Naive B cell (primary cell): ENCODE measurements at regions not wholly inside any gene's neighbourhood (a gene's known extent, or its start where the extent isn't known, plus 50 kb on each side); places are given as distances from the start of the nearest gene placed in this dataset.

Source experiments
- ATAC-seq, 2 donors: fragments of 150-1000 bp; cut with Tn5 transposase; 2 replicates each; pipeline ENCODE4 v1.10.0; 2021; ENCODE audit warnings: low read depth in 2 of 2, mild to moderate bottlenecking in 2 of 2, moderate library complexity in 2 of 2
- DNase-seq: peaks from one replicate; pipeline ENCODE4 v3.0.0; 2022
- H3K27ac Mint-ChIP-seq, 6 donors: one replicate each; pipeline ENCODE4 v1.8.0; 2020 to 2022; ENCODE audit warnings: mild to moderate bottlenecking in 6 of 6, mixed read lengths in 6 of 6, moderate library complexity in 5 of 6, inconsistent platforms in 2 of 6
- H3K27me3 Mint-ChIP-seq, 3 donors: one replicate each; pipeline ENCODE4 v1.8.0; 2021 to 2022; ENCODE audit warnings: mixed read lengths in 3 of 3, mild to moderate bottlenecking in 1 of 3
- H3K36me3 Mint-ChIP-seq, 2 donors: one replicate each; pipeline ENCODE4 v1.8.0; 2020 to 2022; ENCODE audit warnings: mixed read lengths in 2 of 2, inconsistent platforms in 1 of 2, mild to moderate bottlenecking in 1 of 2
- H3K4me1 Mint-ChIP-seq, 3 donors: one replicate each; pipeline ENCODE4 v1.8.0; 2020 to 2022; ENCODE audit warnings: mixed read lengths in 3 of 3, inconsistent platforms in 1 of 3, mild to moderate bottlenecking in 1 of 3, moderate library complexity in 1 of 3
- H3K4me3 Mint-ChIP-seq, 8 donors: one replicate each; pipeline ENCODE4 v1.8.0; 2020 to 2022; ENCODE audit warnings: mild to moderate bottlenecking in 8 of 8, mixed read lengths in 8 of 8, moderate library complexity in 8 of 8, inconsistent platforms in 2 of 8
- H3K9me3 Mint-ChIP-seq, 7 donors: one replicate each; pipeline ENCODE4 v1.8.0; 2020 to 2022; ENCODE audit warnings: mixed read lengths in 7 of 7, mild to moderate bottlenecking in 5 of 7, inconsistent platforms in 2 of 7, moderate library complexity in 1 of 7

GRCh38 chr14:89649451-89650075 is 232.5 kb upstream of the FOXN3 start:
- H3K4me1 Mint-ChIP-seq: peaks cover 4 to 18% (median 17%) of the 10 kb centered on the region in 3 donors
- no peaks in the 10 kb centered on the region for H3K9me3 Mint-ChIP-seq

GRCh38 chr14:89648924-89649323 is 231.9 kb upstream of the FOXN3 start:
- peaks cover 4 to 18% (median 17%) of the 10 kb centered on the region in 3 donors for H3K4me1 Mint-ChIP-seq
- no peaks in the 10 kb centered on the region for H3K36me3 Mint-ChIP-seq
- peak overlapping the region in 1 of 6 donors; percentile 26 for H3K27ac Mint-ChIP-seq
- H3K4me3 Mint-ChIP-seq: no peak overlapping the region
- DNase-seq (no peak), ATAC-seq (no peak)
- no peaks in the 10 kb centered on the region for H3K9me3 Mint-ChIP-seq
- H3K27me3 Mint-ChIP-seq: no peaks in the 10 kb centered on the region

More at GRCh38 chr14:89649451-89650075, 232.5 kb upstream of the FOXN3 start:
- H3K4me3 Mint-ChIP-seq: no peak overlapping the region
- no peak for DNase-seq
- peak overlapping the region in 1 of 6 donors; percentile 89 for H3K27ac Mint-ChIP-seq
- H3K27me3 Mint-ChIP-seq: no peaks in the 10 kb centered on the region
- H3K36me3 Mint-ChIP-seq: no peaks in the 10 kb centered on the region
- no peak for ATAC-seq

- Mint-ChIP-seq H3K27me3 (no peaks in the 10 kb centered on the region), H3K36me3 (no peaks in the 10 kb centered on the region), H3K4me1 (peaks cover 4 to 19% (median 17%) of the 10 kb centered on the region in 3 donors), H3K4me3 (no peak overlapping the region), H3K9me3 (no peaks in the 10 kb centered on the region), H3K27ac (peak overlapping the region in 1 of 6 donors; percentile 26)
- DNase-seq: no peak
- no peak for ATAC-seq
These were observed 231.5 kb upstream of the FOXN3 start for GRCh38 chr14:89648510-89648909.

- H3K4me3 Mint-ChIP-seq: no peak overlapping the region
- H3K36me3 Mint-ChIP-seq: no peaks in the 10 kb centered on the region
- H3K27me3 Mint-ChIP-seq: no peaks in the 10 kb centered on the region
- ATAC-seq (no peak), DNase-seq (no peak)
- H3K9me3 Mint-ChIP-seq: no peaks in the 10 kb centered on the region
- peaks cover 4 to 18% (median 8%) of the 10 kb centered on the region in 3 donors for H3K4me1 Mint-ChIP-seq
- no peak overlapping the region for H3K27ac Mint-ChIP-seq
These were observed 229.9 kb upstream of the FOXN3 start for GRCh38 chr14:89646971-89647370.

GRCh38 chr14:89644641-89645040 is 227.6 kb upstream of the FOXN3 start:
- Mint-ChIP-seq H3K27me3 (no peaks in the 10 kb centered on the region), H3K9me3 (peaks cover 0 to 5% (median 0%) of the 10 kb centered on the region in 7 donors), H3K4me3 (no peak overlapping the region), H3K27ac (peak overlapping the region in 1 of 6 donors; percentile 8), H3K36me3 (peaks cover 0 to 7% of the 10 kb centered on the region in 2 donors), H3K4me1 (peaks cover 4 to 15% (median 6%) of the 10 kb centered on the region in 3 donors)
- DNase-seq (no peak), ATAC-seq (no peak)

GRCh38 chr14:89641495-89642175 is 224.6 kb upstream of the FOXN3 start:
- no peaks in the 10 kb centered on the region for H3K27me3 Mint-ChIP-seq
- H3K36me3 Mint-ChIP-seq: peaks cover 0 to 7% of the 10 kb centered on the region in 2 donors
- no peak for DNase-seq
- ATAC-seq: peak; percentile 72 to 83
- H3K27ac Mint-ChIP-seq: peak overlapping the region in 2 of 6 donors; percentile 69 to 77
- peak overlapping the region in 1 of 8 donors; percentile 9 for H3K4me3 Mint-ChIP-seq
- peaks cover 0 to 6% (median 5%) of the 10 kb centered on the region in 7 donors for H3K9me3 Mint-ChIP-seq
- peaks cover 12 to 22% (median 13%) of the 10 kb centered on the region in 3 donors for H3K4me1 Mint-ChIP-seq

GRCh38 chr14:89640141-89640540 is 223.1 kb upstream of the FOXN3 start:
- H3K9me3 Mint-ChIP-seq: peaks cover 0 to 6% (median 5%) of the 10 kb centered on the region in 7 donors
- H3K27ac Mint-ChIP-seq: peak overlapping the region in 1 of 6 donors; percentile 74
- DNase-seq (no peak), ATAC-seq (no peak)
- peaks cover 12 to 22% (median 13%) of the 10 kb centered on the region in 3 donors for H3K4me1 Mint-ChIP-seq
- H3K36me3 Mint-ChIP-seq: peaks cover 0 to 7% of the 10 kb centered on the region in 2 donors
- no peak overlapping the region for H3K4me3 Mint-ChIP-seq
- H3K27me3 Mint-ChIP-seq: no peaks in the 10 kb centered on the region

GRCh38 chr14:89639687-89640086 is 222.7 kb upstream of the FOXN3 start:
- Mint-ChIP-seq H3K27ac (peak overlapping the region in 1 of 6 donors; percentile 74), H3K9me3 (peaks cover 0 to 6% (median 5%) of the 10 kb centered on the region in 7 donors), H3K36me3 (peaks cover 0 to 7% of the 10 kb centered on the region in 2 donors), H3K4me1 (peaks cover 12 to 22% (median 13%) of the 10 kb centered on the region in 3 donors), H3K4me3 (no peak overlapping the region), H3K27me3 (no peaks in the 10 kb centered on the region)
- DNase-seq (no peak), ATAC-seq (no peak)

GRCh38 chr14:89638891-89639290 is 221.9 kb upstream of the FOXN3 start:
- Mint-ChIP-seq H3K27me3 (no peaks in the 10 kb centered on the region), H3K4me3 (no peak overlapping the region), H3K27ac (peak overlapping the region in 1 of 6 donors; percentile 4), H3K36me3 (peaks cover 0 to 7% of the 10 kb centered on the region in 2 donors), H3K4me1 (peaks cover 12 to 22% (median 13%) of the 10 kb centered on the region in 3 donors), H3K9me3 (peaks cover 0 to 6% (median 5%) of the 10 kb centered on the region in 7 donors)
- ATAC-seq: no peak
- no peak for DNase-seq

- H3K4me3 Mint-ChIP-seq: no peak overlapping the region
- H3K4me1 Mint-ChIP-seq: peaks cover 13 to 28% (median 18%) of the 10 kb centered on the region in 3 donors
- no peaks in the 10 kb centered on the region for H3K27me3 Mint-ChIP-seq
- DNase-seq (no peak), ATAC-seq (no peak)
- H3K9me3 Mint-ChIP-seq: peaks cover 0 to 6% (median 5%) of the 10 kb centered on the region in 7 donors
- peak overlapping the region in 1 of 6 donors; percentile 80 for H3K27ac Mint-ChIP-seq
- H3K36me3 Mint-ChIP-seq: peaks cover 0 to 7% of the 10 kb centered on the region in 2 donors
These were observed 220.5 kb upstream of the FOXN3 start for GRCh38 chr14:89637581-89637980.

GRCh38 chr14:89635615-89636014 is 218.6 kb upstream of the FOXN3 start:
- ATAC-seq (no peak), DNase-seq (no peak)
- peaks cover 0 to 7% of the 10 kb centered on the region in 2 donors for H3K36me3 Mint-ChIP-seq
- H3K4me1 Mint-ChIP-seq: peaks cover 14 to 22% (median 17%) of the 10 kb centered on the region in 3 donors
- H3K27ac Mint-ChIP-seq: no peak overlapping the region
- no peak overlapping the region for H3K4me3 Mint-ChIP-seq
- peaks cover 0 to 6% (median 5%) of the 10 kb centered on the region in 7 donors for H3K9me3 Mint-ChIP-seq
- H3K27me3 Mint-ChIP-seq: no peaks in the 10 kb centered on the region

GRCh38 chr14:89634037-89634436 is 217.0 kb upstream of the FOXN3 start:
- peaks cover 20 to 29% (median 27%) of the 10 kb centered on the region in 3 donors for H3K4me1 Mint-ChIP-seq
- no peak overlapping the region for H3K27ac Mint-ChIP-seq
- no peak for ATAC-seq

GRCh38 chr14:89630101-89630829 is 213.2 kb upstream of the FOXN3 start:
- DNase-seq (no peak), ATAC-seq (no peak)
- Mint-ChIP-seq H3K27me3 (no peaks in the 10 kb centered on the region), H3K4me1 (peaks cover 27 to 47% (median 39%) of the 10 kb centered on the region in 3 donors), H3K27ac (peak overlapping the region in 1 of 6 donors; percentile 20), H3K36me3 (peaks cover 0 to 10% of the 10 kb centered on the region in 2 donors), H3K9me3 (peaks cover 2 to 16% (median 13%) of the 10 kb centered on the region in 7 donors), H3K4me3 (no peak overlapping the region)

More at GRCh38 chr14:89634037-89634436, 217.0 kb upstream of the FOXN3 start:
- Mint-ChIP-seq H3K4me3 (no peak overlapping the region), H3K9me3 (peaks cover 0 to 3% (median 0%) of the 10 kb centered on the region in 7 donors), H3K36me3 (no peaks in the 10 kb centered on the region), H3K27me3 (no peaks in the 10 kb centered on the region)
- DNase-seq: no peak
